ENCODE measurements at regions not wholly inside any gene's neighbourhood (a gene's known extent, or its start where the extent isn't known, plus 50 kb on each side); places are given as distances from the start of the nearest gene placed in this dataset.

DNA sequence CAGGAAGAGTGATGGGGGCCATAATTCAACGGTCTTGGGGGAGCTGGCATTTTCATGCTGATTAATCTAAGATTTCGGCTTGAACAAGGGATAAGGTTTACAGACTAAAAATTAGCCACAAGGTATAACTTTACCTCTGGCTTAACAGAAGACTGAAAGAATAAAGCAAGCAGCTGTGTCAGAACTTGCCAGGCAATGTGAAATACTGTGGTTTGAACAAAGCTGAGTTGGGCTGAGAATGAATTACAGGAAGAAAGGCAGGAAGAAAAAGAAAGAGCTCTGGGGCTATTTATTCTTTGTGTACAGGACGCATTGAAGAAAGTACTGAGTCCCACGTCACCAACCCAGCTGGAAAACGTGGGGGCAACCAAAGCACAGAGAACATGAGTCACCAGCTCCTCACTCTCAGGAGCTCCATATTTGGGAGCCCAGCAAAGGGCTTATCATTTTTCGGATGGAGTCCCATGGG lies 121.5 kb upstream of the NEDD9 start:
- intact Hi-C loops (cut with DNase I) = loop anchor here in 1 of 2 donors (10.0 kb wide), 1 partner anchor 141 kb away; no protein-coding TSS in a partner anchor
- no peak for DNase-seq (ENCODE audit: low spot score)

DNA sequence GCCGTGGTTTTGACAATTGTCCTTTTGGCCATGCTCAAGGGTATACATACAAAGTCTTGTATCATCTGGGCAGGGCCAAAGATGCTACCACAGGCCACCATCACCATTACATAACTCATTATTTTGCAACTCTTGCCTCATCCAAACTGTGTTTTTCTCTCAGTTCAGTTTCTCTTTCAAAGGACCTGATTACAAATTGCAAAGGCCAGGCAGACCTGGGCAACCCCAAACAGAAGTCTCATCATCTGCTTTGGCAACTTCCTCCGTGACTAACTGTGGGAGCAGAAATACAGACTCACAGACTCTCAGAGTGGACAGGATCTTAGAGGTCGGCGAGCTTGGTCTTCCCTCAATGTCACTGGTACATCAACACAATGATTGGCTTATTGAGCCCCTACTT lies 117.8 kb upstream of the NEDD9 start:
- no peak for DNase-seq (ENCODE audit: low spot score)
- intact Hi-C loops (cut with DNase I) = loop anchor here in 1 of 2 donors (10.0 kb wide), 1 partner anchor 145 kb away; no protein-coding TSS in a partner anchor

DNA sequence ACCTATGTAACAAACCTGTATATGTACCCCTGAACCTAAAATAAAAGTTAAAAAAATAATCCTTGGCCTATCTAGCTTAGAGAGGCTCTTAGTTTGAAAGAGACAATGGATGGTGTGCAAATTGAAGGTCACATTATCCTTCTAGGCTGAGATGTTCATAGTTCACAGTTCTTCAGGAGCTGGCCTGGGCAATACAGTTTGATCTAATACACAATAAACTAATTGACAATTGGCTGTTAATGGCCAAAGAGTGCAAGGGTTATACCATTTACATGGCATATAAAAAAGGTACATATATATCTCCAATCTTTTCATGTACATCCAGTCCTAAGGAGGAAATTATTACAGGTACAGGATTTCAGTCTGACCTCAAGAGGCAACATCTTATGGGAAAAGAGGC lies 117.4 kb upstream of the NEDD9 start:
- intact Hi-C loops (cut with DNase I) = loop anchor here in 1 of 2 donors (10.0 kb wide), 1 partner anchor 145 kb away; no protein-coding TSS in a partner anchor
- no peak for DNase-seq (ENCODE audit: low spot score)

DNA sequence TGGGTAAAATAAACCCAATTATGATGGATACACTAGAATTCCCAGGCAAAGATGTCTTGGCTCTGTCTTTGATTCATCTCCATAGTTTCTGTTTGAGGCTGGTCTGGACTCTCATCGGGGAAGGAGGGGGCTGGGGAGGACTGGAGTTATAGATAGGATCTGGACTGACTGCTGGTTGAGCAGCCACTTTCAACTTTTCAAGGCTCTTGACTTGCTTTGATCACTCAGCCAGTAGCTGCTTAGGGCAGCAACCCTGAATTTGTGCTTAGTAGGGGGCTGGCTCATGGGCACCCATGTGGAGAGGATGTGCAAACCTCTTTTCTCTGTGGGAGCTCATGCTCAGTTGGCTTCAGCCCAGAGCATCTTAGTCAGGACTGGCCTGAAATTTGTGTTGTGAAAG lies 114.0 kb upstream of the NEDD9 start:
- no peak for DNase-seq (ENCODE audit: low spot score)
- intact Hi-C loops (cut with DNase I) = no loop called here

DNA sequence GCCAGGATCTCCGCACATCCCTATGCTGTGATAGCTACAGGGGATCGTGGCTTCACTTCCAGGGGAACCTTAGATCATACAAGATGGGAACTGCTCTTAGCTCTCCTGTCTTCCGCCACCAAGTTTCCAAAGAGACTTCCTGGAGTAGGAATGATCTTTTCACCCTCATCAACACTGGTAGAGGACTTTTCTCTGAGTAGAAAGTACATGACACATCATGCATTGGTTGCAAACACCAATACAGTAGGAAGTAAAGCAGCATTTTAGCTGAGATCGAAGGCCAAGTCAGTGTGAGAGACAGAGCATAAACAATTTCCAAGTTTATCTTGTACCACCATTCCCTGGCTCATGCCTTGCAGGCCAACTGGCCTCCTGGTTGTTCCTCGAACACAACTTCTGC lies 113.1 kb upstream of the NEDD9 start:
- intact Hi-C loops (cut with DNase I) = no loop called here
- no peak for DNase-seq (ENCODE audit: low spot score)

DNA sequence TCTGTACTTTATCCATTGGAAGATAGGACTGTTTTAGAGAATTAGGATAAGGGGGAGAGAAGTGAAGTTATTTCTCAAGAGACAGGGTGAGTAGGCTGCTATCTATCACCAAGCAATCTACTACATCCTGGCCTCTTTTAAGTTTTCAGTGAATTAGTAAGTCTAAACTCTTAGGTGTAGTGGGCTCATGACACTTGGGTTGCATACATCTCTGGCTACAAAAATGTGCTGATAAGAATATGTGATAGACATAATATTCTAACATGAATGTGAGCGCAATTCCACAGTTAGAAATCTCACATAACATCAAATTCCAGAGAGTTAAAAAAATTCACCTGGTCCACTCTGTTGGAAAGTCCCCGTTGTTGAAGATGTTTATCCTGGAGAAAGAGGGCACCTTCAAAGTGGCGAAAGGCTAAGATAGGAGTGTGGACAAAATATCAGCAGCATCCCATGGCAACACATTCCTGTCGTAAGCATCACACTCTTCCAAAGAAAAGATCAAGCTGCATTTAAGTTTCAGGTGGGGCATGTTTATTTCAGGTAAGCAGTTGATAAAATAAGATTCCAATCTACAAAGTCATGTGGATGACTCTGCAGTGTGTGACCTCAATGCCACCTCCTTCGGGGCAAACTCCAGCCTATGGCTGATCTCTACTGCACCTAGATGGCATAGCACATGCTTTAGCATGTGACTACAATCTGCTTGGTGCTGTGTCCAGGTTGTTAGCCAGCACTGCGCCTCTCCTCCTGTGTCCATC lies 111.7 kb upstream of the NEDD9 start:
- intact Hi-C loops (cut with DNase I) = no loop called here
- no peak for DNase-seq (ENCODE audit: low spot score)

DNA sequence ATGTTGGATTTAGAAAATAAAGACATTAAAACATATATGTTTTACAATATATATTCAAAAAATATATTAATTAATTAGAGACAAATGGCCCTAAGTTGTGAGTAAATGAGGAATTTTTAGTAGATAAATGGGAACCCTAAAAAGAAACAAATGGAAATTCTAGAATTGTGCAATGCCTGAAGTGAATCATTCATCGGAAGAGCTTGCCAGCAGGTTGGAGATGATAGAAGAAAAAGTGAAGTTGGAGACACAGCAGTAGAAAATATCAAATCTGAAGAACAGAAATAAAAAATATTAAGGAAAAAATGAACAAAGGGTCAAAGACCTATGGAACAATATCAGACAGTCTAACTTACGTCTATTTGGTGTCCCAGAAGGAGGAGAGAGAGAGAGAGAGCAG lies 109.4 kb upstream of the NEDD9 start:
- no peak for DNase-seq (ENCODE audit: low spot score)

DNA sequence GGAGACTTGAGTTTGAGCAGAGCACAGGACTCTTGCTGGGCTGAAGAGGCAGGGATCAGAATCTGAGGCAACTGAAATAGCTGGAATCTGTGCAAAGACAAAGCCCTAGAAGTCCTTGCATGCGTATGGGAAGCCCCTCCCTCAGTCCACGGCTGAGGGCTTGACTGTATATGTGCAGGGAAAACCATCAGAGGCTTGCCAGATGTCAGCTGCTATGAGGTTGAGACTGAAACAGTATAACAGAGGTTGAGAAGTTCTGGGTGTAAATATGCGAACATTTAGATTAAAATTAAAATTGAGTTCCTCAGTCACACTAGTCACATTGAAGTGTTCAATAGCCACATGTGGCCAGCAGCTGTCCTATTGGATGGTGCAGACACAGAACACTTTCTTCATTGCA lies 108.8 kb upstream of the NEDD9 start:
- intact Hi-C loops (cut with DNase I) = no loop called here
- no peak for DNase-seq (ENCODE audit: low spot score)

More for the DNA sequence above, 109.4 kb upstream of the NEDD9 start:
- intact Hi-C loops (cut with DNase I) = no loop called here

DNA sequence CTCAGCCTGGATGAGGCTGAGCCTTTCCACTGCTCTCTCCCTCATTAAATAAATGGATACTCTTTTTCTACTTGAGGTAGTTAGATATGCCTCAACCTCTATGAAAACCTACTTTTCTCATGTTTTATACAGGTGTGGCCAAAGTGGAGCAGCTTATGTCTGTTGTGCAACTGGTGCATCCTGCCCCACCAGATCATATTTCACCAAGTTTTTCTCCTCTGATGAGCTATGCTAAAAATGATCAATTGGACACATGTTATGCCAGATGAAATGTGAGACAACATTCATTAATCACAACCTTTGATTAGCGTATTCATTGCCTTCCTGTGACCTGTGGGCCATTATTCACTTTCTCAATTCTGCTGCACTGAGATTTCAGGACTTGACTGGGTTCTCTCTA lies 106.9 kb upstream of the NEDD9 start:
- intact Hi-C loops (cut with DNase I) = no loop called here
- no peak for DNase-seq (ENCODE audit: low spot score)

DNA sequence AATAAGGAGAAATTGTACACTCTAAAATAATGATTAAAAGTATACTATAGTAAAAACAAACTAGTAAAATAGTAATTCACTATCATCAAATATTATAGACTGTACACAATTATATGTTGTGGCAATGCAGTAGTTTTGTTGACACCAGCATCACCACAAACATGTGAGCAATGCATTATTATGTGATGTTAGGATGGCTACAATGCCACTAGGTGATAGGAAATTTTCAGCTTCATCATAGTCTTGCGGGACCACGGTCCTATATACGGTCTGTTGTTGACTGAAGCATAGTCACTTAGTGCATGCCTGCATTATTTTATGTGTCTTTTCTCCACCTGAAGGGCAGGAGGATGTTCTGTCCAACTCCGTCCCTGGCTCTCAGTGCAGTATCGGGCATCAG lies 104.8 kb upstream of the NEDD9 start:
- intact Hi-C loops (cut with DNase I) = no loop called here
- DNase-seq (ENCODE audit: low spot score) = no peak

DNA sequence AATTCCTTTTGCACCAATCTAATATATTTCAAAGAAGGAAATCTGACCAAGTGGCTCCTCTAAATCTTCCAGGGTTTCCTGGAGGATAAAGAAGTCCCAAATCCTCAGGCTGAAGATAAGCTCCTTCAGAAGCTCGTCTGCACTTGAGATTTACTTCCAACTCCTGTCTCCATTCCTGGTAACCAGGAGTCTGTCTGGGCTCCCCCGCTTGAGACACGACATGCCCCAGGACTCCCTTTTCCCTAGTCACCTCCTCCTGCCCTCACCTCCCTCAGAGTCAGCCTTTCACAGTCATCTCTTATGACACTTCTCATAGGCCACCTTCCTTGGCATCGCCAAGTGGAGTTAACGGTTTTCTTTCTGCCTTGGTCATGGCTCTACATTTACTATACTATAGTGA lies 103.4 kb upstream of the NEDD9 start:
- intact Hi-C loops (cut with DNase I) = no loop called here

DNA sequence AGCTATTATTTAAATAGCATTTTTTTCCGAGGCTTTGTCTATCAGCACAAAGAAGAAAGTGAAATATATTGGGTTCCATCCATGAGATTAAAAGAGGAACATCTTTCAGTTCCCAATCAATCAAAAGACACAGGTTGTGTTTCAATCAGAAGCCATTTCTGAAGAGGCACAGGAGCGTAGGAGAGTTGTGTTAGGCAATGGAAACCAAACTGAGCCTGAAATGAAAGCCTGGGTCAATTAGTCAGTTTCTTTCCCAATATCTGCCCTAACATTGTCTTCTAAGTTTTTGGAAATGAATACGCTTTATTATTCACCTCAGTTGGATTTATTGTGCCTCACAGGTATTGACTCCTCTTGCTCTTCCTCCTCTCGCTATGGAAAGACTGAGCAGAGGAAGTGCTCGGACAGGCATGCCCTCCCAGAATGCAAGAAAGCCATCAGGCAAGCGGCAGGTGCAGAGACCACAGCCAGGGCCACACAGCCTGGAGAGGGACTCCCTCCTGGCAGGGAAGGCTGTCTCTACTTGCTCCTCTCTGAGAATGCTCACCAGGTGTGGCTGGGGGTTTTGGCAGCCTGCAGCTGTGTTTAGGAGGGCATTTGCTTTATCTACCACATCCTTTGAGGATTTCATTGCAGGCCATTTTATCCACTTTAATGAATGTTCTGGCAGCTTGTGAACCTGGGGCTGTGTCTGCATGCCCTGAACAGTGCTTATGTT lies 100.8 kb upstream of the NEDD9 start:
- intact Hi-C loops (cut with DNase I) = no loop called here
- DNase-seq (ENCODE audit: low spot score) = no peak

More for the DNA sequence above, 103.4 kb upstream of the NEDD9 start:
- DNase-seq (ENCODE audit: low spot score) = no peak

DNA sequence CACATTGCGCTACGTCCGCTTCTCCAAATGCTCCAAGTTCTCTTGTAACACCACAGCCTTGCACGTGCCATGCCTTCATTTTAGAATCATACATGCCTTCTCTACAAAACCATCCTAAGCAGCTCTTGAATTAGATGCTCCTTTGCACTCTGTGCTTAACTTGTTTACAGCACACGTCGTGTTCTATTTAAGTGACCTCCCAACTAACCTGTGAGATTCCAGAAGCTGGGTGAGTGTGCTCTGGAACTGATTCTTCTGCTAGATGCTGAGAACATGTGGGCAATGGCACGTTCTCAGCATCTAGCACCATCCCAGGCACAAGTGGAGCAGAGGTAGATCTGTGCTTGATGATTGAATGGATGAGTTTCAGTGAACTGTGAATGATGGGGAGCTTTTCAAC lies 100.0 kb upstream of the NEDD9 start:
- DNase-seq (ENCODE audit: low spot score) = no peak
- intact Hi-C loops (cut with DNase I) = no loop called here

DNA sequence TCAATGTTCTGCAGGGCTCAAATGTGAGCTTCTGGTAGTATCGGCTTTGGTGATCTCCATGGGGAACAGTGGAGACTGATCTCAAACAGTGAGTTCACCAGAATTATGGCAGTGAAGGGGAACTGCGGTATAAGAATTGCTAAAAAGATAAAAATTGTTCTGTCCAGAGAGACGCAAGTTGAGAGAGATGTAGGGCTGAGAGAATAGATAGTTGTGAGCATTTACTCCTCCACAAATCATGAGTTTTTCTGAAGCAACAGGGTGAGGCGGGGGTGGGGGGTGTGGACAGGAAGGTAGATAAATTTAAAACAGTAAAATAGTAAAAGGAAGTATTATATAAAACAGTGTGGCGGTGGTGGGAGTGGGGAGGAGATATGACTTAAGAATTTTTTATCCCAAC lies 98.6 kb upstream of the NEDD9 start:
- no peak for DNase-seq (ENCODE audit: low spot score)
- intact Hi-C loops (cut with DNase I) = no loop called here

DNA sequence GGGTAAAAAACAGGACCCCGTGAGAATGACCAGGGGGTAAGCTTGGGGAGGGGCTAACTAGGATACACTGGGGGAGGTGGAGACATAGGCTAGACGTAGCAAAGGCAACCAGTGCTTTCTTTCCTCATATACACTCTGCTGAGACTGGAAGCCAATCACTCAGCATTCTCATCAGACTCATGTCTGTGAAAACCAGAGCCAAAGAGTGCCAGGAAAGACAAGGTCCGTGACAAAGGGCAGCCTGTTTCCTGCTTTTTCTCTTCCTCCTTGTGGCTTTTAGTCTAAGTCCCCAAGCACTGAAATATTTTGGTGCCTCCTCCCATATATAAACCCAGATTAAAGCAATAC lies 97.9 kb upstream of the NEDD9 start:
- no peak for DNase-seq (ENCODE audit: low spot score)
- intact Hi-C loops (cut with DNase I) = no loop called here

DNA sequence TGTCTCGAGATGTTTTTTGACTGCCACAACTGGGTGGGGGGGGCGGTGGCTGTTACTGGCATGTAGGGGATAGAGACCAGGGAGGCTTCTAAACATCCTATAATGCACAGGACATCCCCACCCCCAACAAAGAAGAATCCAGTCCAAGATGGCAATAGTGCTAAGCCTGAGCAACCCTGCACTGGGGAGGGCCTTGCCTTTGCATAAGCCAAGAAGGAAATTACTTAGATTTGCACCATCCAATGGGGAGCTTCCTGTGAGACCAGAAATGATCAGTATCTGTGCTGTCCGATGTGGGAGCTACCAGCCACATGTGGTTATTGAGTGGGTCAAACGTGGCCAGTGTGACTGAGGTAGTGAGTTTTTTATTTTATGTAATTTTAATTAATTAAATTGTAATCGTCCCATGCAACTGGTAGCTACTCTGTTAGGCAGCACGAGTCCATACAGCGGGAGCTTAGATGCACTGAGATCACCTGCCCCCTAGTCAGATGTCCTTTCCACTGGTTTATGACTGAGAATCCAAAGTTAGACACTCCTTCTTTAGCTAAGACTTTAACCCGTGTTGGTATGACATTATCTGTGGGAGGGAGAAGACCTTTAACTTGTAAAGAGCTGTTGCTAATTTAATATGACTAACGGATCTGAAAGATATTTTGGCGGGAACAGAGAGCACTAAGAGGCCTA lies 97.4 kb upstream of the NEDD9 start:
- intact Hi-C loops (cut with DNase I) = no loop called here
- no peak for DNase-seq (ENCODE audit: low spot score)

DNA sequence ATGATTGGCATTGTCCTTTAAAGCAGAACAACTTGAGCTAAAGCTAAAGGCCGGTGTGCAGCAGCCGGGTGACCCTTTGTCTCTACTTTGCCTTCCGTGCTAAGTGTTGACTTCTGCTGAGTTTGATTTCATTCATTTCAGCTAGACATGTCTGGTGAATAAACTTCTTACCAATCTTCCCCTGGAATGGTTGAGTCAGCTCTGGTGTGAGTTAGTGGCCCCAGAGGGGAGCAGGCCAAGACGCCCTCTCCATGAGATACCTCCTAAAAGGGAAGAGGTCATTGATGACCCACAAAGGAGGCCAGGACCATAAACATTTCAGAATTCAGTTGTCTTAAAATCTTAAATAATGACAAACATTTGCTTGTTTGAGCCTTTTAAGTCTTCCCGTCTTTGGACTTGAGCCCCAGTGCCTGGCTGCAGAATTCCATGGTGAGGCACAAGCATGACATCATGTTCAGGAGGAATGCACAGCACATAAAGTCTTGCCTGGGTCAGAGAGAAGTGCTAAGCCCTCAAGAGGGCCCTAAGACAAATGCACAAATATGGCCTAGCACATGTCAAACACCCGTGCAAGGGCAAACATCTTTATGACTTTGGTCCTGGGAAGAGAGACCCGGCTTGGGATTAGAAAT lies 96.3 kb upstream of the NEDD9 start:
- DNase-seq (ENCODE audit: low spot score) = no peak
- intact Hi-C loops (cut with DNase I) = no loop called here

DNA sequence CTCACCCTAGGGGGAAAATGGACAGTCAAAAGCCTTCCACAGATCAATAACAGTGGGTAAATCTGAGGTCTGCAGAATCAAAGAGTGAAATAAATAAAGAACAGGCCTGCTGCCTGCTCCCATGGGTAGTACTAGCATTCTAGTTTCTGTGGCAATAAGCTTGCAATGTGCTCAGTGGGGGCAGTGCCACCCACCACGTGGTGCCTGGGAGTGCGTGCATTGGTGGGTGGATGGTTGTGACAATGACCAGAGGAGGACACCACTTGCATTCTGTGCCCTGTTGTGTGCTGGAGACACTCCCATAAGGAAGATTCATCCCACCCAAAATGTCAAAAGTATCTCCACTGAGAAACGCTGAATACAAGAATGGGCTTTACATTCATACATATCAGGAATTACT lies 95.5 kb upstream of the NEDD9 start:
- intact Hi-C loops (cut with DNase I) = no loop called here
- DNase-seq (ENCODE audit: low spot score) = no peak

DNA sequence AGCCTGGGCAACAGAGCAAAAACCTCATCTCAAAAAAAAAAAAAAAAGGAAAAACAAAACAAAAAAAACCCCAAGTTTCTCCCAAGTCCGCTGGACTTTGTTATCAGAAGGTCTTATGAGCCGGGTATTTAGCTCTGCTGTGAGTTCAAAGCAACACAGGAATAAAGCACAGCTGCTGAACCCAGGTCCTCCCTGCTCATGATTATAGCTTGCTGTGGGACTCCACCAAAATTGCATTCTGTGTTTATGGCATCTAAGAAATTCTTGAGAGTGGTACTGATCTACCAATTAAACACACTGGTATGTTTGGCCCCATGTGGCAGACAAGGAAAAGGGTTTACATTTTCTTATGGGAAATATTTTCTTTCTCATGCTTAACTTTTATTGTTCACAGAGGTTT lies 93.6 kb upstream of the NEDD9 start:
- intact Hi-C loops (cut with DNase I) = no loop called here
- DNase-seq (ENCODE audit: low spot score) = no peak

DNA sequence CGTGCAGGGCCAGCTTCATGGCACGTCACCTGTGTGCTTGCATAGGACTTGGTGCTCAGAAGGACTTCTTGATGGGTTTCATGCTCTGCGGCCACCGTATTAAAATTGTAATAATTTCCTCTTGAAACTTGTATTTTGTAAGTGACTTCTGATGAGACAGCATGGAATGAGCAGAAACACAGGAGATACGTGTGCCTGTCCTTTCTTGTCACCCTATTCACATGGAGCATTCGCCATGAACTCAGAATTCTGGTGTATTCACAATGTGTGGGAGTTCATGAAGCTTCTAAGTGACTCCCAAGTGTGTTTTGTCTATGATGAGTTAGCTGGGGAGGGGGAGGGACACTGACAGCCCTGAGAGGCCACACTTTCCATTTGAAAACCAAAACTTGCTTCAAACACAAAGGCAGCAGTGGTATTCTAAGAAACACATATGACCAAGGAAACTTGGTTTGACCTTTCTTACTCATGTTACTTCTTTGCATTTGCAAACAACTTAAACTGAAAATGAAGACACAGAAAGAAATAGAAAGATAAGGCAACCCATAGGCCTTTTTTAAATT lies 92.1 kb upstream of the NEDD9 start:
- intact Hi-C loops (cut with DNase I) = no loop called here

More for the DNA sequence above, 92.1 kb upstream of the NEDD9 start:
- DNase-seq (ENCODE audit: low spot score) = no peak
